Lower leg skin (tissue), 3 donors: ENCODE measurements at regions not wholly inside any gene's neighbourhood (a gene's known extent, or its start where the extent isn't known, plus 50 kb on each side); places are given as distances from the start of the nearest gene placed in this dataset.

Source experiments
- CTCF ChIP-seq, 3 donors: fragments of 450-650 bp; IDR thresholded peaks; one replicate each; pipeline ENCODE4 v1.5.1; 2016; ENCODE audit warnings: antibody characterized with exemption in 3 of 3, mild to moderate bottlenecking in 3 of 3, moderate library complexity in 2 of 3
- POLR2A ChIP-seq, 2 donors: fragments of 450-650 bp; IDR thresholded peaks; one replicate each; pipeline ENCODE4 v1.6.1; 2016 to 2017; ENCODE audit warnings: antibody characterized with exemption in 2 of 2, mild to moderate bottlenecking in 1 of 2, moderate library complexity in 1 of 2

- TF ChIP-seq CTCF (IDR thresholded peaks at IDR 0.05) (no peak), POLR2A (IDR thresholded peaks at IDR 0.05) (no peak)
These were observed 126.6 kb upstream of the CACNA1E start for GRCh38 chr1:181356505-181357340.
